Mesenchymal stem cell (in vitro differentiated cells and primary cell): ENCODE measurements at regions not wholly inside any gene's neighbourhood (a gene's known extent, or its start where the extent isn't known, plus 50 kb on each side); places are given as distances from the start of the nearest gene placed in this dataset.
"Not testable (repeated sequence)": the region's sequence is repeated elsewhere in the genome, so short reads cannot be mapped to it uniquely, and the experiment has no call there.

Source experiments
- DNase-seq: peaks from one replicate; pipeline ENCODE4 v3.0.0-alpha.2; 2013
- H2AFZ ChIP-seq: one replicate; pipeline ENCODE4 v1.6.1; 2013; ENCODE audit warnings: low read depth, mild to moderate bottlenecking, control low read depth, inconsistent platforms, low read length, moderate library complexity
- H2AK5ac ChIP-seq: 2 replicates; pipeline ENCODE4 v1.6.1; 2013; ENCODE audit warnings: low read length, moderate library complexity, mild to moderate bottlenecking, inconsistent platforms; ENCODE audit not compliant: severe bottlenecking
- H2BK120ac ChIP-seq: one replicate; pipeline ENCODE4 v1.6.1; 2013; ENCODE audit warnings: low read depth, mild to moderate bottlenecking, inconsistent platforms, low read length, moderate library complexity
- H2BK12ac ChIP-seq, 2 experiments: one replicate each; pipeline ENCODE4 v1.6.1; 2013; ENCODE audit warnings: inconsistent platforms in 2 of 2, low read length in 2 of 2, mild to moderate bottlenecking in 2 of 2, moderate library complexity in 2 of 2, control low read depth in 1 of 2
- H2BK15ac ChIP-seq: one replicate; pipeline ENCODE4 v1.6.1; 2013; ENCODE audit warnings: mild to moderate bottlenecking, low read depth, inconsistent platforms; ENCODE audit not compliant: poor library complexity, severe bottlenecking
- H2BK5ac ChIP-seq: 2 replicates; pipeline ENCODE4 v1.6.1; 2013; ENCODE audit warnings: low read depth, mild to moderate bottlenecking, low read length, control low read depth, inconsistent platforms; ENCODE audit not compliant: poor library complexity, severe bottlenecking
- H3K14ac ChIP-seq, 2 experiments: one replicate each; pipeline ENCODE4 v1.6.1; 2013; ENCODE audit warnings: inconsistent platforms in 2 of 2, low read length in 2 of 2, control low read depth in 1 of 2, mild to moderate bottlenecking in 1 of 2, moderate library complexity in 1 of 2
- H3K18ac ChIP-seq, 2 experiments: one replicate each; pipeline ENCODE4 v1.6.1; 2013; ENCODE audit warnings: inconsistent platforms in 2 of 2, low read length in 2 of 2, control low read depth in 1 of 2, low read depth in 1 of 2, mild to moderate bottlenecking in 1 of 2
- H3K23ac ChIP-seq, 2 experiments: one replicate each; pipeline ENCODE4 v1.6.1; 2013; ENCODE audit warnings: inconsistent platforms in 2 of 2, low read length in 2 of 2, mild to moderate bottlenecking in 2 of 2, moderate library complexity in 2 of 2, control low read depth in 1 of 2
- H3K27ac ChIP-seq: 2 replicates; pipeline ENCODE4 v1.5.1; 2013; ENCODE audit warnings: mild to moderate bottlenecking, moderate library complexity, low read length, control low read depth, inconsistent platforms; ENCODE audit not compliant: poor library complexity, severe bottlenecking
- H3K27me3 ChIP-seq, 2 experiments: 2 replicates each; pipeline versions ENCODE4 v1.6.1 to v1.7.0; 2013; ENCODE audit warnings: low read length in 2 of 2, mild to moderate bottlenecking in 2 of 2, moderate library complexity in 2 of 2, control low read depth in 1 of 2, inconsistent platforms in 1 of 2; ENCODE audit not compliant: control insufficient read depth in 1 of 2, insufficient read depth in 1 of 2
- H3K36me3 ChIP-seq, 2 experiments: 2 replicates each; pipeline versions ENCODE4 v1.6.1 to v1.7.0; 2013; ENCODE audit warnings: low read length in 2 of 2, control low read depth in 1 of 2, inconsistent platforms in 1 of 2, low read depth in 1 of 2, mild to moderate bottlenecking in 1 of 2; ENCODE audit not compliant: insufficient read depth in 2 of 2, control insufficient read depth in 1 of 2
- H3K4ac ChIP-seq, 2 experiments: one replicate each; pipeline ENCODE4 v1.6.1; 2013; ENCODE audit warnings: inconsistent platforms in 2 of 2, low read length in 2 of 2, mild to moderate bottlenecking in 2 of 2, moderate library complexity in 2 of 2, control low read depth in 1 of 2, low read depth in 1 of 2
- H3K4me1 ChIP-seq: 2 replicates; pipeline ENCODE4 v1.6.1; 2013; ENCODE audit warnings: low read depth, low read length, control low read depth; ENCODE audit not compliant: control insufficient read depth, insufficient read depth
- H3K4me2 ChIP-seq: 2 replicates; pipeline ENCODE4 v1.6.1; 2013; ENCODE audit warnings: low read length, mild to moderate bottlenecking, inconsistent platforms; ENCODE audit not compliant: poor library complexity, severe bottlenecking
- H3K4me3 ChIP-seq, 2 experiments: 2 replicates each; pipeline versions ENCODE4 v1.5.1 to v1.7.0; 2013; ENCODE audit warnings: low read length in 2 of 2, mild to moderate bottlenecking in 2 of 2, control low read depth in 1 of 2, low read depth in 1 of 2; ENCODE audit not compliant: insufficient read depth in 1 of 2
- H3K79me1 ChIP-seq: replicated peaks from 2 replicates; pipeline ENCODE4 v1.6.1; 2013; ENCODE audit warnings: mild to moderate bottlenecking, control low read depth, low read length, inconsistent platforms; ENCODE audit not compliant: poor library complexity, severe bottlenecking
- H3K9ac ChIP-seq: 2 replicates; pipeline ENCODE4 v1.7.0; 2013; ENCODE audit warnings: mild to moderate bottlenecking, low read length, moderate library complexity
- H3K9me3 ChIP-seq: 2 replicates; pipeline ENCODE4 v1.7.0; 2013; ENCODE audit warnings: mild to moderate bottlenecking, low read length; ENCODE audit not compliant: control insufficient read depth
- H4K8ac ChIP-seq: one replicate; pipeline ENCODE4 v1.6.1; 2013; ENCODE audit warnings: inconsistent platforms, mild to moderate bottlenecking, low read length, moderate library complexity
- H4K91ac ChIP-seq: one replicate; pipeline ENCODE4 v1.6.1; 2013; ENCODE audit warnings: mild to moderate bottlenecking, low read length, inconsistent platforms
- WGBS: methylation state at CpG from one replicate; pipeline ENCODE4 v1.1.7; 2013; ENCODE audit warnings: mixed read lengths; 5-methylcytosine and 5-hydroxymethylcytosine counted together

- H4K8ac ChIP-seq, H3K4me1 ChIP-seq, H4K91ac ChIP-seq, H2AK5ac ChIP-seq, H2BK5ac ChIP-seq, H3K27me3 ChIP-seq, H3K27ac ChIP-seq, DNase-seq, H3K4me3 ChIP-seq, H3K36me3 ChIP-seq, H3K9ac ChIP-seq, H3K4me2 ChIP-seq, H3K9me3 ChIP-seq, H3K4ac ChIP-seq, H3K14ac ChIP-seq, H3K18ac ChIP-seq, H2AFZ ChIP-seq, H2BK12ac ChIP-seq, H2BK120ac ChIP-seq, H3K79me1 ChIP-seq, H2BK15ac ChIP-seq, H3K23ac ChIP-seq: not testable (repeated sequence)
- no CpG with 5 or more reads among the region's 2 CpGs for WGBS
Observed at GRCh38 chr20:30668418-30668817, 589.0 kb upstream of the DEFB115 start.

DNA sequence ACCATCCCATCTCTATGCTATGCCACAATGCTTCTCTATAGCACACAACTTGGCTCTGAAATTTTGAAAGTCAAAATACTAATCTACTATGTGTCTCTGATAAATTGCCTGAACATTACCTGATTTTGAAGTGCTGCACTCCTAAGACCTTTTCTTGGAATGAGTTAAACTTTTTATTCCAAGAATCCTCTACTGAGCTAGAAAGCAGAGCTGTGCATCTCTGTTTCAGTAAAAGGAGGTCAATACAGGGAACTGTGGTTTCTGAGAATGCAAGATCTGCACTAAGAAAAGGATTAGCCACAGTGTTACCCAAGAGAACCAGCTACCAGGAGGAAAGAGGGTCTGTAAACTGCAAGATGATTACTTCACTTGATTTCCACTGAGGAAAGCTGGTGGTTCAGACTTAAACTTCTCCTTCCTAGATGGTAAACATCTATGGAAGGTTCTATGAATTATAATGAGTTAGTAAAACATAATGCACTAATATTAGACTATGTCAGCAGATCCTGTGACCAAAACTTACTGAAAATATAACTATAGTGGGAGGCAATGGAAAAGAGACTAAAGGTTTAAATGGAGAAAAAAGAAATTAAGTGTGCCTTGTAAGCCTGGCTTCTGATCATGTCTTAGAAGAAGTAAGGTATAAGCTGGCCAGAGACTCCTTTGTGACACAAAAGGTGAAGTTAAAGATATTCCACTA, 588.0 kb upstream of the DEFB115 start:
- H3K9ac ChIP-seq, H2BK120ac ChIP-seq, H2BK12ac ChIP-seq, H3K4me3 ChIP-seq, H2AK5ac ChIP-seq, H3K23ac ChIP-seq, H4K91ac ChIP-seq, H3K14ac ChIP-seq, H3K36me3 ChIP-seq, H3K18ac ChIP-seq, H3K4ac ChIP-seq, H3K4me2 ChIP-seq, H3K4me1 ChIP-seq, H3K27ac ChIP-seq, H2BK5ac ChIP-seq, H2BK15ac ChIP-seq, H3K27me3 ChIP-seq, H4K8ac ChIP-seq, H3K9me3 ChIP-seq, H3K79me1 ChIP-seq, H2AFZ ChIP-seq, DNase-seq: not testable (repeated sequence)

- H3K18ac ChIP-seq, H3K14ac ChIP-seq, H3K79me1 ChIP-seq, H3K23ac ChIP-seq, DNase-seq, H2BK15ac ChIP-seq, H3K9me3 ChIP-seq, H2BK120ac ChIP-seq, H3K4me3 ChIP-seq, H3K4me2 ChIP-seq, H3K4me1 ChIP-seq, H2BK5ac ChIP-seq, H3K9ac ChIP-seq, H3K36me3 ChIP-seq, H3K4ac ChIP-seq, H3K27ac ChIP-seq, H2AK5ac ChIP-seq, H2BK12ac ChIP-seq, H3K27me3 ChIP-seq, H4K8ac ChIP-seq, H4K91ac ChIP-seq, H2AFZ ChIP-seq: not testable (repeated sequence)
- WGBS, result 55% methylated on average over 4 of the region's 5 CpGs
Observed at GRCh38 chr20:30671120-30671519, 586.3 kb upstream of the DEFB115 start.

GRCh38 chr20:30675988-30676564, 581.4 kb upstream of the DEFB115 start:
- H3K23ac ChIP-seq, H3K18ac ChIP-seq: not testable (repeated sequence)
- 62% methylated on average over 6 of the region's 6 CpGs for WGBS

More at GRCh38 chr20:30675988-30676564, 581.4 kb upstream of the DEFB115 start:
- not testable (repeated sequence) for H4K91ac ChIP-seq, H3K9ac ChIP-seq, H3K79me1 ChIP-seq, H3K4ac ChIP-seq, H2AFZ ChIP-seq, H3K27me3 ChIP-seq, H2BK5ac ChIP-seq, H2BK15ac ChIP-seq, H3K4me3 ChIP-seq, H3K36me3 ChIP-seq, DNase-seq, H4K8ac ChIP-seq, H3K14ac ChIP-seq, H2BK12ac ChIP-seq, H3K4me2 ChIP-seq, H2BK120ac ChIP-seq, H3K27ac ChIP-seq, H3K4me1 ChIP-seq, H3K9me3 ChIP-seq, H2AK5ac ChIP-seq
